HEK293 (cell line): ENCODE measurements at regions not wholly inside any gene's neighbourhood (a gene's known extent, or its start where the extent isn't known, plus 50 kb on each side); places are given as distances from the start of the nearest gene placed in this dataset.

Source experiments
- CTCF ChIA-PET: fragments of 350-600 bp; formaldehyde crosslinking; extraction: SDS; loops from one replicate; lab custom pipeline; 2021; ENCODE audit warnings: antibody characterized with exemption; lab: Yijun Ruan, JAX
- POLR2A ChIA-PET: fragments of 300-600 bp; formaldehyde crosslinking; extraction: SDS; loops from one replicate; lab custom pipeline; 2020; ENCODE audit warnings: antibody characterized with exemption, inconsistent platforms; lab: Yijun Ruan, JAX
- H3K27ac ChIP-seq: fragments of 200-500 bp; sonication (Bioruptor generic); 2 replicates; pipeline ENCODE4 v1.5.1; 2014; ENCODE audit warnings: low read depth, low read length, control low read depth, inconsistent platforms; ENCODE audit errors: extremely low read depth
- H3K36me3 ChIP-seq, 2 experiments: fragments of 200-500 bp in 1 of 2; sonication (Bioruptor generic) in 1 of 2; 1 replicate in 1 of 2; 2 replicates in 1 of 2; pipeline ENCODE4 v1.5.1; 2014 to 2017; ENCODE audit warnings: inconsistent platforms in 2 of 2, low read length in 2 of 2; ENCODE audit not compliant: control insufficient read depth in 2 of 2, insufficient read depth in 1 of 2
- H3K4me1 ChIP-seq: fragments of 200-500 bp; sonication (Bioruptor generic); 2 replicates; pipeline ENCODE4 v1.5.1; 2014; ENCODE audit warnings: mild to moderate bottlenecking, low read length, inconsistent platforms; ENCODE audit not compliant: control insufficient read depth, insufficient read depth
- H3K4me3 ChIP-seq: 2 replicates; pipeline ENCODE4 v1.5.1; 2011; ENCODE audit warnings: low read depth, mild to moderate bottlenecking, control low read depth, low read length, moderate library complexity
- H3K9me3 ChIP-seq: fragments of 200-500 bp; sonication (Bioruptor generic); 2 replicates; pipeline ENCODE4 v1.5.1; 2014; ENCODE audit warnings: low read depth, low read length, inconsistent platforms; ENCODE audit not compliant: control insufficient read depth, insufficient read depth
- ATF2 ChIP-seq: fragments of 450-650 bp; formaldehyde crosslinking; IDR thresholded peaks from 2 replicates; pipeline ENCODE4 v1.5.1; 2016; ENCODE audit warnings: missing biosample characterization, missing genetic modification characterization, low read depth
- GFI1B ChIP-seq: fragments of 450-650 bp; formaldehyde crosslinking; IDR thresholded peaks from 2 replicates; pipeline ENCODE4 v1.5.1; 2016; ENCODE audit warnings: missing biosample characterization, missing genetic modification characterization
- GLI2 ChIP-seq: fragments of 450-650 bp; formaldehyde crosslinking; IDR thresholded peaks from 2 replicates; pipeline ENCODE4; 2017; ENCODE audit warnings: missing biosample characterization, missing genetic modification characterization, low read depth, borderline replicate concordance
- HOXD13 ChIP-seq: sonication (generic); formaldehyde crosslinking; IDR thresholded peaks from 2 replicates; pipeline ENCODE4 v1.8.0; 2022; ENCODE audit warnings: missing genetic modification reagents, borderline replicate concordance
- MYNN ChIP-seq: fragments of 450-650 bp; formaldehyde crosslinking; IDR thresholded peaks from 2 replicates; pipeline ENCODE4 v1.5.1; 2016; ENCODE audit warnings: missing biosample characterization, missing genetic modification characterization, borderline replicate concordance
- TRIM28 ChIP-seq: IDR thresholded peaks from 2 replicates; pipeline ENCODE4 v1.6.1; 2011; ENCODE audit warnings: low read length, control low read depth, borderline replicate concordance
- ZBTB1 ChIP-seq: fragments of 450-650 bp; formaldehyde crosslinking; IDR thresholded peaks from 2 replicates; pipeline ENCODE4 v1.5.1; 2016; ENCODE audit warnings: missing biosample characterization, missing genetic modification characterization
- ZBTB17 ChIP-seq: fragments of 450-650 bp; formaldehyde crosslinking; IDR thresholded peaks from 2 replicates; pipeline ENCODE4 v1.5.1; 2016; ENCODE audit warnings: missing biosample characterization, missing genetic modification characterization
- ZIC2 ChIP-seq: fragments of 450-650 bp; formaldehyde crosslinking; IDR thresholded peaks from 2 replicates; pipeline ENCODE4 v1.5.1; 2016; ENCODE audit warnings: missing biosample characterization, missing genetic modification characterization
- ZNF138 ChIP-seq: fragments of 450-650 bp; formaldehyde crosslinking; IDR thresholded peaks from 2 replicates; pipeline ENCODE4 v1.5.1; 2016; ENCODE audit warnings: missing biosample characterization, missing genetic modification characterization, borderline replicate concordance
- ZNF140 ChIP-seq: fragments of 450-650 bp; formaldehyde crosslinking; IDR thresholded peaks from 2 replicates; pipeline ENCODE4 v1.5.1; 2016; ENCODE audit warnings: missing biosample characterization, missing genetic modification characterization
- ZNF157 ChIP-seq: fragments of 450-650 bp; formaldehyde crosslinking; IDR thresholded peaks from 2 replicates; pipeline ENCODE4 v1.5.1; 2016; ENCODE audit warnings: missing biosample characterization, missing genetic modification characterization
- ZNF175 ChIP-seq: fragments of 450-650 bp; formaldehyde crosslinking; IDR thresholded peaks from 2 replicates; pipeline ENCODE4 v1.5.1; 2016; ENCODE audit warnings: missing biosample characterization, missing genetic modification characterization
- ZNF221 ChIP-seq: fragments of 450-650 bp; formaldehyde crosslinking; IDR thresholded peaks from 2 replicates; pipeline ENCODE4 v1.5.1; 2017; ENCODE audit warnings: missing biosample characterization, missing genetic modification characterization, borderline replicate concordance
- ZNF302 ChIP-seq: fragments of 450-650 bp; formaldehyde crosslinking; IDR thresholded peaks from 2 replicates; pipeline ENCODE4 v1.5.1; 2016; ENCODE audit warnings: missing biosample characterization, missing genetic modification characterization, low read depth
- ZNF324 ChIP-seq: fragments of 450-650 bp; formaldehyde crosslinking; IDR thresholded peaks from 2 replicates; pipeline ENCODE4 v1.5.1; 2016; ENCODE audit warnings: missing biosample characterization, missing genetic modification characterization
- ZNF366 ChIP-seq: fragments of 450-650 bp; formaldehyde crosslinking; conservative IDR thresholded peaks from 2 replicates; pipeline ENCODE4 v1.5.1; 2016; ENCODE audit warnings: missing biosample characterization, missing genetic modification characterization
- ZNF521 ChIP-seq: fragments of 450-650 bp; formaldehyde crosslinking; IDR thresholded peaks from 2 replicates; pipeline ENCODE4 v1.5.1; 2017; ENCODE audit warnings: missing biosample characterization, mild to moderate bottlenecking, missing genetic modification characterization
- ZNF585B ChIP-seq: fragments of 450-650 bp; formaldehyde crosslinking; IDR thresholded peaks from 2 replicates; pipeline ENCODE4 v1.5.1; 2016; ENCODE audit warnings: missing biosample characterization, missing genetic modification characterization
- ZNF596 ChIP-seq: fragments of 450-650 bp; IDR thresholded peaks from 2 replicates; pipeline ENCODE4 v1.5.0; 2018; ENCODE audit warnings: missing biosample characterization, mild to moderate bottlenecking, missing genetic modification characterization, moderate library complexity
- ZNF624 ChIP-seq: fragments of 450-650 bp; formaldehyde crosslinking; IDR thresholded peaks from 2 replicates; pipeline ENCODE4 v1.5.1; 2017; ENCODE audit warnings: missing biosample characterization, missing genetic modification characterization
- ZNF707 ChIP-seq: fragments of 450-650 bp; formaldehyde crosslinking; IDR thresholded peaks from 2 replicates; pipeline ENCODE4 v1.5.1; 2016; ENCODE audit warnings: missing biosample characterization, missing genetic modification characterization
- TF ChIP-seq, protein P1 (sequence below): fragments of 450-650 bp; formaldehyde crosslinking; IDR thresholded peaks from 2 replicates; pipeline ENCODE4 v1.5.1; 2016; ENCODE audit warnings: missing biosample characterization, missing genetic modification characterization, borderline replicate concordance
- TF ChIP-seq, protein P2 (sequence below): fragments of 450-650 bp; formaldehyde crosslinking; IDR thresholded peaks from 2 replicates; pipeline ENCODE4 v1.5.1; 2016; ENCODE audit warnings: missing biosample characterization, missing genetic modification characterization

GRCh38 chr18:2002151-2002550 is 569.2 kb downstream of the METTL4 start:
- Histone ChIP-seq H3K27ac (no peak overlapping the region), H3K36me3 (no peaks in the 10 kb centered on the region), H3K4me3 (no peak overlapping the region), H3K4me1 (no peaks in the 10 kb centered on the region), H3K9me3 (no peaks in the 10 kb centered on the region)
- CTCF ChIA-PET: no interaction called here
- TF ChIP-seq ZNF707: no peak
- no peak for TF ChIP-seq ZNF521
- TF ChIP-seq, all 188 proteins: peak for 0
- POLR2A ChIA-PET: no interaction called here

GRCh38 chr18:2002604-2003003 is 568.7 kb downstream of the METTL4 start:
- H3K27ac ChIP-seq: no peak overlapping the region
- H3K36me3 ChIP-seq: no peaks in the 10 kb centered on the region
- POLR2A ChIA-PET: no interaction called here
- no peak for TF ChIP-seq ATF2 (tag by site-specific recombination)
- H3K4me3 ChIP-seq: no peak overlapping the region
- CTCF ChIA-PET: no interaction called here
- no peaks in the 10 kb centered on the region for H3K4me1 ChIP-seq
- H3K9me3 ChIP-seq: no peaks in the 10 kb centered on the region

GRCh38 chr18:2009942-2010697 is 561.2 kb downstream of the METTL4 start:
- ChIA-PET POLR2A (no interaction called here), CTCF (interaction anchor here (0.5 kb wide), 1 partner anchor 76 kb away, joined by 4 read pairs; no protein-coding TSS in a partner anchor)
- no peak for TF ChIP-seq GLI2 (tag by site-specific recombination)
- no peak for TF ChIP-seq ZBTB17 (tag by site-specific recombination)
- TF ChIP-seq ZNF624 (tag by site-specific recombination): no peak
- TF ChIP-seq, protein P1, sequence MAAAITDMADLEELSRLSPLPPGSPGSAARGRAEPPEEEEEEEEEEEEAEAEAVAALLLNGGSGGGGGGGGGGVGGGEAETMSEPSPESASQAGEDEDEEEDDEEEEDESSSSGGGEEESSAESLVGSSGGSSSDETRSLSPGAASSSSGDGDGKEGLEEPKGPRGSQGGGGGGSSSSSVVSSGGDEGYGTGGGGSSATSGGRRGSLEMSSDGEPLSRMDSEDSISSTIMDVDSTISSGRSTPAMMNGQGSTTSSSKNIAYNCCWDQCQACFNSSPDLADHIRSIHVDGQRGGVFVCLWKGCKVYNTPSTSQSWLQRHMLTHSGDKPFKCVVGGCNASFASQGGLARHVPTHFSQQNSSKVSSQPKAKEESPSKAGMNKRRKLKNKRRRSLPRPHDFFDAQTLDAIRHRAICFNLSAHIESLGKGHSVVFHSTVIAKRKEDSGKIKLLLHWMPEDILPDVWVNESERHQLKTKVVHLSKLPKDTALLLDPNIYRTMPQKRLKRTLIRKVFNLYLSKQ (tag by site-specific recombination): no peak
- no peak for TF ChIP-seq ZNF175 (tag by site-specific recombination)
- TF ChIP-seq ZNF221 (tag by site-specific recombination): no peak
- TF ChIP-seq, protein P2, sequence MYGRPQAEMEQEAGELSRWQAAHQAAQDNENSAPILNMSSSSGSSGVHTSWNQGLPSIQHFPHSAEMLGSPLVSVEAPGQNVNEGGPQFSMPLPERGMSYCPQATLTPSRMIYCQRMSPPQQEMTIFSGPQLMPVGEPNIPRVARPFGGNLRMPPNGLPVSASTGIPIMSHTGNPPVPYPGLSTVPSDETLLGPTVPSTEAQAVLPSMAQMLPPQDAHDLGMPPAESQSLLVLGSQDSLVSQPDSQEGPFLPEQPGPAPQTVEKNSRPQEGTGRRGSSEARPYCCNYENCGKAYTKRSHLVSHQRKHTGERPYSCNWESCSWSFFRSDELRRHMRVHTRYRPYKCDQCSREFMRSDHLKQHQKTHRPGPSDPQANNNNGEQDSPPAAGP (tag by site-specific recombination): no peak
- TF ChIP-seq ZNF366 (tag by site-specific recombination): no peak
- no peak for TF ChIP-seq ZNF302 (tag by site-specific recombination)
- no peak for TF ChIP-seq ZIC2 (tag by site-specific recombination)
- no peak overlapping the region for H3K27ac ChIP-seq
- H3K4me1 ChIP-seq: no peaks in the 10 kb centered on the region
- H3K4me3 ChIP-seq: no peak overlapping the region
- H3K36me3 ChIP-seq: no peaks in the 10 kb centered on the region
- no peaks in the 10 kb centered on the region for H3K9me3 ChIP-seq

GRCh38 chr18:2027016-2027415 is 544.3 kb downstream of the METTL4 start:
- Histone ChIP-seq H3K4me1 (no peaks in the 10 kb centered on the region), H3K4me3 (no peak overlapping the region), H3K9me3 (no peaks in the 10 kb centered on the region), H3K27ac (no peak overlapping the region)
- ChIA-PET CTCF (interaction anchor here (0.7 to 0.9 kb wide), 2 partner anchors 306 to 520 kb away, joined by 3 to 4 read pairs; no protein-coding TSS in a partner anchor), POLR2A (no interaction called here)
- TF ChIP-seq ZNF140 (no peak), ZBTB1 (tag by site-specific recombination) (no peak), ZNF596 (tag by site-specific recombination) (no peak), ZNF138 (tag by site-specific recombination) (no peak), ZNF585B (tag by site-specific recombination) (no peak), ZNF157 (tag by site-specific recombination) (no peak), ZNF624 (tag by site-specific recombination) (no peak), ZNF324 (no peak), GFI1B (tag by site-specific recombination) (no peak), HOXD13 (CRISPR knock-in tag) (no peak), TRIM28 (no peak), MYNN (tag by site-specific recombination) (no peak), ZNF521 (no peak)
- TF ChIP-seq, all 188 proteins: peak for 0
- no peaks in the 10 kb centered on the region for H3K36me3 ChIP-seq
